Heart left ventricle (tissue), 16 donors: ENCODE measurements at regions not wholly inside any gene's neighbourhood (a gene's known extent, or its start where the extent isn't known, plus 50 kb on each side); places are given as distances from the start of the nearest gene placed in this dataset.
"Not testable (repeated sequence)": the region's sequence is repeated elsewhere in the genome, so short reads cannot be mapped to it uniquely, and the experiment has no call there.

ENCODE experiments used
- ATAC-seq, 4 donors: fragments of 200-7000 bp; cut with Tn5 transposase; one replicate each; pipeline ENCODE4 v1.9.1; 2020 to 2022; ENCODE audit warnings: moderate library complexity in 4 of 4, mild to moderate bottlenecking in 3 of 4, moderate number of reproducible peaks in 1 of 4
- DNase-seq, 5 donors: peaks; one replicate each; pipeline ENCODE4 v3.0.0-alpha.2; 2020
- H3K27ac ChIP-seq, 12 donors: fragments of 200-600 bp; sonication (generic) in 4 of 12; one replicate each; pipeline versions ENCODE4 v1.5.0 to v1.8.0; 2016 to 2022; ENCODE audit warnings: mild to moderate bottlenecking in 2 of 12
- H3K27me3 ChIP-seq, 9 donors: fragments of 200-600 bp; sonication (generic) in 2 of 9; one replicate each; pipeline versions ENCODE4 v1.5.1 to v1.8.0; 2016 to 2022; ENCODE audit warnings: mild to moderate bottlenecking in 3 of 9
- H3K36me3 ChIP-seq, 9 donors: fragments of 200-600 bp; sonication (generic) in 2 of 9; one replicate each; pipeline versions ENCODE4 v1.5.0 to v1.8.0; 2018 to 2022; ENCODE audit warnings: mild to moderate bottlenecking in 2 of 9
- H3K4me1 ChIP-seq, 12 donors: fragments of 200-600 bp; sonication (generic) in 4 of 12; one replicate each; pipeline versions ENCODE4 v1.5.0 to v1.8.0; 2016 to 2022; ENCODE audit warnings: mild to moderate bottlenecking in 3 of 12
- H3K4me3 ChIP-seq, 12 donors: fragments of 200-600 bp; sonication (generic) in 4 of 12; one replicate each; pipeline versions ENCODE4 v1.5.0 to v1.8.0; 2017 to 2022; ENCODE audit warnings: mild to moderate bottlenecking in 9 of 12, moderate library complexity in 4 of 12
- H3K9me3 ChIP-seq, 12 donors: fragments of 200-600 bp; sonication (generic) in 4 of 12; one replicate each; pipeline versions ENCODE4 v1.5.0 to v1.8.0; 2016 to 2022; ENCODE audit warnings: mild to moderate bottlenecking in 1 of 12
- CTCF ChIP-seq, 12 donors: fragments of 200-600 bp; sonication (generic) in 4 of 12; IDR thresholded peaks; one replicate each; pipeline versions ENCODE4 v1.5.0 to v1.8.0; 2018 to 2022; ENCODE audit warnings: antibody characterized with exemption in 12 of 12, mild to moderate bottlenecking in 5 of 12
- POLR2A ChIP-seq, 2 donors: fragments of 450-650 bp; IDR thresholded peaks; one replicate each; pipeline ENCODE4 v1.6.1; 2017; ENCODE audit warnings: antibody characterized with exemption in 2 of 2, mild to moderate bottlenecking in 2 of 2, moderate library complexity in 2 of 2
- WGBS, 4 donors: extraction: QIAGEN DNeasy Blood & Tissue Kit in 2 of 4; methylation state at CpG; one replicate each; pipeline versions ENCODE4 v1.1.5 to v1.1.7; 2013 to 2018; 5-methylcytosine and 5-hydroxymethylcytosine counted together
- intact Hi-C, 10 donors: fragments of 100-400 bp; cut with DNase I; formaldehyde crosslinking; loops; one replicate each; pipeline versions ENCODE4 v1.11.1 to v1.14.2; 2022
- donor health status: ischemic (EF 13 %, LVEDD 7.1; RV severe dilation, severe dysfunction).
- donor health status: healthy with polysubstance abuse.
- donor health status: DM: no; HTN: yes; CAD: no.
- donor health status: DM: no; HTN: no; CAD: no.
- donor health status: ischemic (EF 25% LVEDD 6.9; RV normal size, moderate dysfunction).
- donor health status: ischemic (EF 25% LVEDD 5.7; RV mildly dilated, moderate dysfunction).
- donor health status: healthy.
- donor health status: DM: yes; HTN: yes; CAD: no.
- donor health status: ischemic (EF 35%, LVEDD 5.7; RV mildly dilated, moderate dysfunction).
- donor health status: nonischemic (EF 11% LVEDD 7.7; RV severe dilation, severe dysfunction).
- donor health status: DM: yes; HTN: yes; CAD: no.
- donor health status: PGD.
- donor health status: ischemic (EF 29% LVEDD 5.4; RV normal size, mild dysfunction).
- donor health status: nonischemic (EF 23%, LVEDD 6.1; RV moderate dilation, normal function).

GRCh38 chr19:31892060-31892459 lies 453.4 kb upstream of the ZNF507 start:
- H3K36me3 ChIP-seq, result no peaks in the 10 kb centered on the region
- no peak for TF ChIP-seq CTCF (IDR thresholded peaks at IDR 0.05)
- TF ChIP-seq POLR2A (IDR thresholded peaks at IDR 0.05), result no peak
- ATAC-seq (no peak), DNase-seq (no peak)
- WGBS, 4 donors, result 43 to 67% (median 62%) methylated on average over 2 of the region's 2 CpGs
- peaks cover 0 to 11% (median 0%) of the 10 kb centered on the region in 12 donors for H3K9me3 ChIP-seq
- peaks cover 0 to 8% (median 0%) of the 10 kb centered on the region in 9 donors for H3K27me3 ChIP-seq
- intact Hi-C loops, result no loop called here
- no peak overlapping the region for H3K4me3 ChIP-seq
- H3K4me1 ChIP-seq, result no peaks in the 10 kb centered on the region
- no peak overlapping the region for H3K27ac ChIP-seq

GRCh38 chr19:31893491-31893890 lies 451.9 kb upstream of the ZNF507 start:
- DNase-seq, intact Hi-C loops, H3K36me3 ChIP-seq, H3K27ac ChIP-seq, H3K4me3 ChIP-seq, H3K27me3 ChIP-seq, H3K4me1 ChIP-seq, ATAC-seq: not testable (repeated sequence)
- WGBS, 4 donors, result 74 to 83% (median 79%) methylated on average over 4 of the region's 4 CpGs
- peaks cover 0 to 11% (median 0%) of the 10 kb centered on the region in 12 donors for H3K9me3 ChIP-seq

- Histone ChIP-seq H3K27ac (no peak overlapping the region), H3K9me3 (peaks cover 0 to 11% (median 0%) of the 10 kb centered on the region in 12 donors), H3K36me3 (no peaks in the 10 kb centered on the region), H3K4me3 (no peak overlapping the region), H3K27me3 (peaks cover 0 to 8% (median 0%) of the 10 kb centered on the region in 9 donors), H3K4me1 (no peaks in the 10 kb centered on the region)
- DNase-seq (no peak), ATAC-seq (no peak)
- no peak for TF ChIP-seq CTCF (IDR thresholded peaks at IDR 0.05)
- no peak for TF ChIP-seq POLR2A (IDR thresholded peaks at IDR 0.05)
- WGBS, 4 donors, result 56 to 67% (median 59%) methylated on average over 1 of the region's 1 CpG
- intact Hi-C loops, result no loop called here
Observed at GRCh38 chr19:31894451-31894850, 451.0 kb upstream of the ZNF507 start.

GRCh38 chr19:31897292-31897691 lies 448.1 kb upstream of the ZNF507 start:
- 84 to 100% (median 89%) methylated on average over 1 to 3 of the region's 3 CpGs for WGBS, 4 donors
- no peak for TF ChIP-seq POLR2A (IDR thresholded peaks at IDR 0.05)
- no peak for TF ChIP-seq CTCF (IDR thresholded peaks at IDR 0.05)
- Histone ChIP-seq H3K27ac (no peak overlapping the region), H3K36me3 (no peaks in the 10 kb centered on the region), H3K9me3 (peaks cover 0 to 10% (median 0%) of the 10 kb centered on the region in 12 donors), H3K4me3 (no peak overlapping the region), H3K27me3 (no peaks in the 10 kb centered on the region), H3K4me1 (no peaks in the 10 kb centered on the region)
- intact Hi-C loops, result no loop called here
- no peak for ATAC-seq
- DNase-seq, result no peak

GRCh38 chr19:31900991-31901390 lies 444.4 kb upstream of the ZNF507 start:
- no peak overlapping the region for H3K27ac ChIP-seq
- no peak for DNase-seq
- H3K27me3 ChIP-seq, result no peaks in the 10 kb centered on the region
- H3K4me1 ChIP-seq, result peaks cover 0 to 4% (median 0%) of the 10 kb centered on the region in 12 donors
- ATAC-seq, result no peak
- intact Hi-C loops, result no loop called here
- no peak for TF ChIP-seq POLR2A (IDR thresholded peaks at IDR 0.05)
- no peak for TF ChIP-seq CTCF (IDR thresholded peaks at IDR 0.05)
- H3K4me3 ChIP-seq, result no peak overlapping the region
- H3K36me3 ChIP-seq, result no peaks in the 10 kb centered on the region
- 76 to 83% (median 82%) methylated on average over 2 of the region's 2 CpGs for WGBS, 4 donors
- H3K9me3 ChIP-seq, result peaks cover 0 to 3% (median 0%) of the 10 kb centered on the region in 12 donors
